ENCODE measurements at regions not wholly inside any gene's neighbourhood (a gene's known extent, or its start where the extent isn't known, plus 50 kb on each side); places are given as distances from the start of the nearest gene placed in this dataset.

DNA sequence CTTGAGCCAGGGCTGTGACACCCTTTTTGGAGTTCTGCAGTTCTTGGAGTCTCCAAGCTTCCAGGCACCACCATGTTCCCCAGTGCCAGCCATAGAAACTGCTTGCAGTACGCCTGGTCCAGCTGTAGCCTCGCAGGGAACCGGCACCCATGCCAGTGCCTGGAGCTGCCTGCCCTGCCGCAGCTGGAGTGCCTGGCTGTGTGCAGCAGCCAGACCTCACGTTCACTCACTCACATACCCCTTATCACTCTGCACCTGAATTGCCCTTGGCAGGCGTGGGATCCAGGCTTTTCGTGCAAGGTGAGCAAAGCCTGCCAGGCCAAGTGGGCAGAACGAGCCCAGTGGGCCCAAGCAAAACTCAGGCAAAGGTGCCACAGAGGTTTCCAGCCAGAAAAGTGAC lies 77.8 kb upstream of the SHB start:
- TF ChIP-seq, protein P1, sequence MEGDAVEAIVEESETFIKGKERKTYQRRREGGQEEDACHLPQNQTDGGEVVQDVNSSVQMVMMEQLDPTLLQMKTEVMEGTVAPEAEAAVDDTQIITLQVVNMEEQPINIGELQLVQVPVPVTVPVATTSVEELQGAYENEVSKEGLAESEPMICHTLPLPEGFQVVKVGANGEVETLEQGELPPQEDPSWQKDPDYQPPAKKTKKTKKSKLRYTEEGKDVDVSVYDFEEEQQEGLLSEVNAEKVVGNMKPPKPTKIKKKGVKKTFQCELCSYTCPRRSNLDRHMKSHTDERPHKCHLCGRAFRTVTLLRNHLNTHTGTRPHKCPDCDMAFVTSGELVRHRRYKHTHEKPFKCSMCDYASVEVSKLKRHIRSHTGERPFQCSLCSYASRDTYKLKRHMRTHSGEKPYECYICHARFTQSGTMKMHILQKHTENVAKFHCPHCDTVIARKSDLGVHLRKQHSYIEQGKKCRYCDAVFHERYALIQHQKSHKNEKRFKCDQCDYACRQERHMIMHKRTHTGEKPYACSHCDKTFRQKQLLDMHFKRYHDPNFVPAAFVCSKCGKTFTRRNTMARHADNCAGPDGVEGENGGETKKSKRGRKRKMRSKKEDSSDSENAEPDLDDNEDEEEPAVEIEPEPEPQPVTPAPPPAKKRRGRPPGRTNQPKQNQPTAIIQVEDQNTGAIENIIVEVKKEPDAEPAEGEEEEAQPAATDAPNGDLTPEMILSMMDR (IDR thresholded peaks at IDR 0.05; ENCODE audit: poor library complexity), result no peak
- TF ChIP-seq EZH2 (IDR thresholded peaks at IDR 0.05; ENCODE audit: borderline replicate concordance) (no peak), EZH2phosphoT487 (IDR thresholded peaks at IDR 0.05; ENCODE audit: low read depth, severe bottlenecking, unreplicated experiment) (no peak)
- Histone ChIP-seq H3K36me3 (replicated peaks; ENCODE audit: insufficient read depth, low read depth) (no peaks in the 10 kb centered on the region), H2AFZ (no peak overlapping the region), H3K4me3 (no peak overlapping the region), H3K9me2 (replicated peaks; ENCODE audit: insufficient read depth) (no peaks in the 10 kb centered on the region), H3K27me3 (peaks cover 2% of the 10 kb centered on the region), H4K20me1 (ENCODE audit: insufficient read depth, poor library complexity, severe bottlenecking) (no peaks in the 10 kb centered on the region), H3K79me2 (no peaks in the 10 kb centered on the region), H3K4me2 (no peak overlapping the region), H3K4me1 (ENCODE audit: insufficient read depth) (no peaks in the 10 kb centered on the region), H3K27ac (no peak overlapping the region), H3K9me3 (ENCODE audit: low read depth) (no peaks in the 10 kb centered on the region)
- DNase-seq (ENCODE audit: low spot score), result no peak
- 90% methylated on average over 8 of the region's 8 CpGs for WGBS (ENCODE audit: low lambda C conversion rate, missing lambda C conversion rate)

- Histone ChIP-seq H3K79me2 (no peaks in the 10 kb centered on the region), H3K9me2 (replicated peaks; ENCODE audit: insufficient read depth) (no peaks in the 10 kb centered on the region), H3K4me3 (no peak overlapping the region), H3K27ac (no peak overlapping the region), H4K20me1 (ENCODE audit: insufficient read depth, poor library complexity, severe bottlenecking) (no peaks in the 10 kb centered on the region), H3K4me2 (no peak overlapping the region), H3K4me1 (ENCODE audit: insufficient read depth) (peaks cover 5% of the 10 kb centered on the region), H3K36me3 (replicated peaks; ENCODE audit: insufficient read depth, low read depth) (no peaks in the 10 kb centered on the region), H2AFZ (no peak overlapping the region), H3K27me3 (peaks cover 2% of the 10 kb centered on the region), H3K9me3 (ENCODE audit: low read depth) (no peaks in the 10 kb centered on the region)
- TF ChIP-seq EZH2phosphoT487 (IDR thresholded peaks at IDR 0.05; ENCODE audit: low read depth, severe bottlenecking, unreplicated experiment) (no peak), EZH2 (IDR thresholded peaks at IDR 0.05; ENCODE audit: borderline replicate concordance) (no peak)
- TF ChIP-seq, protein P1 (IDR thresholded peaks at IDR 0.05; ENCODE audit: poor library complexity), result no peak
- no peak for DNase-seq (ENCODE audit: low spot score)
- 84% methylated on average over 6 of the region's 6 CpGs for WGBS (ENCODE audit: low lambda C conversion rate, missing lambda C conversion rate)
These were observed 76.6 kb upstream of the SHB start for GRCh38 chr9:38145526-38146053.

DNA sequence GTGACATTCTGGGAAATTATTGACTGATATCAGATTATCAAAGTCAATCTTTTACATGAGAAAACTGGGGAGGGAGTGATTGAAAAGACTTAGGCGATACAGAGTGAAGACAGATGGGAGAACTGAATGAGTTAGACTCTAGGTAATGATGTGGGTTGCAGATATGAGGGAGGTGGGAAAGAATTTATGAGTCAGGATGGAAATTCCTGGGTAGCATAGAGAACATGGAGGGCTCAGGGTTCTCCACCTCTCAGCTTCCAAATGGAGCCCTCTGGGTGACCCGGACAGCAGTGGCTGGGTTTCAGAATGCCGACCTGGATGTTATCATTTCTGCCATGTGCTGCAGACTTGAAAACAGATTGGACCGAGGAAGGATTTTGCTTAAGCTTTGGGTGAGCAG lies 75.4 kb upstream of the SHB start:
- H4K20me1 ChIP-seq (ENCODE audit: insufficient read depth, poor library complexity, severe bottlenecking), result no peaks in the 10 kb centered on the region
- H3K4me3 ChIP-seq, result no peak overlapping the region
- no peaks in the 10 kb centered on the region for H3K79me2 ChIP-seq
- H3K9me3 ChIP-seq (ENCODE audit: low read depth), result no peaks in the 10 kb centered on the region
- H3K36me3 ChIP-seq (replicated peaks; ENCODE audit: insufficient read depth, low read depth), result no peaks in the 10 kb centered on the region
- H3K4me1 ChIP-seq (ENCODE audit: insufficient read depth), result peaks cover 5% of the 10 kb centered on the region
- no peak overlapping the region for H3K27ac ChIP-seq
- TF ChIP-seq EZH2phosphoT487 (IDR thresholded peaks at IDR 0.05; ENCODE audit: low read depth, severe bottlenecking, unreplicated experiment) (no peak), EZH2 (IDR thresholded peaks at IDR 0.05; ENCODE audit: borderline replicate concordance) (no peak)
- TF ChIP-seq, protein P1 (IDR thresholded peaks at IDR 0.05; ENCODE audit: poor library complexity), result no peak
- DNase-seq (ENCODE audit: low spot score), result no peak
- H3K4me2 ChIP-seq, result no peak overlapping the region
- no peaks in the 10 kb centered on the region for H3K9me2 ChIP-seq (replicated peaks; ENCODE audit: insufficient read depth)
- 35% methylated on average over 4 of the region's 4 CpGs for WGBS (ENCODE audit: low lambda C conversion rate, missing lambda C conversion rate)
- H3K27me3 ChIP-seq, result no peaks in the 10 kb centered on the region
- no peak overlapping the region for H2AFZ ChIP-seq
